ENCODE measurements at regions not wholly inside any gene's neighbourhood (a gene's known extent, or its start where the extent isn't known, plus 50 kb on each side); places are given as distances from the start of the nearest gene placed in this dataset.
A peak's percentile ranks its signal among the peaks of the same experiment; 100 is the strongest.

DNA sequence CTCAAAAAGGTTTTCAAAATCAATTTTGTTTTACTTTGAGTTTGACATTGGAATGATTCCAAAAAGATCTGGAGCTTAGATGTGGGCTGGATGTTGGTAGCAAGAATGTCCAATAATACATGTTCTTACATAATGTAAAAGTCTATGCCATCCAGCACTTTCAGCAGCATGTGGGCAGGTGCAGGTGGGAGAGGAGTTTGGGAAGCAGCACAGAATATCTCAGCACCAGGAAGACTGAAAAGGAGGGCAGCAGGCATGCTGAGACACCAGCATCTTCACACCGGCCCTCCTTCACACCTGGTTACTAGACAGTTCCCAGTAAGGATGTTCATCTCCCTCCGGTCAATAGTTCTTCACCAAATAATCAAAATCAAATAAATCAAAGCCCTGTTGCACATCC, 166.6 kb downstream of the ZBTB18 start:
- DNase-seq = no peak
- no peak overlapping the region for H4K8ac ChIP-seq (ENCODE audit: low read length)
- H3K36me3 ChIP-seq (ENCODE audit: control insufficient read depth in 1 of 2, insufficient read depth in 2 of 2, low read depth in 1 of 2, low read length in 2 of 2) = no peaks in the 10 kb centered on the region
- H3K4me1 ChIP-seq (ENCODE audit: control insufficient read depth, insufficient read depth, low read depth, low read length) = peaks cover 7% of the 10 kb centered on the region
- no peak overlapping the region for H4K91ac ChIP-seq (ENCODE audit: low read length)
- H2BK12ac ChIP-seq (ENCODE audit: low read length in 2 of 2) = no peak overlapping the region
- H3K9ac ChIP-seq (ENCODE audit: low read length) = no peak overlapping the region
- H2BK5ac ChIP-seq (ENCODE audit: low read depth, low read length, poor library complexity, severe bottlenecking) = no peak overlapping the region
- no peak overlapping the region for H2AFZ ChIP-seq (ENCODE audit: low read depth, low read length)
- no peak overlapping the region for H2BK120ac ChIP-seq (ENCODE audit: low read depth, low read length)
- no peak overlapping the region for H3K23ac ChIP-seq (ENCODE audit: low read length in 2 of 2)
- H3K79me1 ChIP-seq (replicated peaks; ENCODE audit: low read length, poor library complexity, severe bottlenecking) = no peaks in the 10 kb centered on the region
- 100% methylated on average over 2 of the region's 2 CpGs for WGBS
- H3K18ac ChIP-seq (ENCODE audit: low read depth in 1 of 2, low read length in 2 of 2) = no peak overlapping the region
- no peaks in the 10 kb centered on the region for H3K9me3 ChIP-seq (ENCODE audit: control insufficient read depth, low read length)
- no peak overlapping the region for H2BK15ac ChIP-seq (ENCODE audit: low read depth, poor library complexity, severe bottlenecking)
- no peak overlapping the region for H3K27ac ChIP-seq (ENCODE audit: low read length, poor library complexity, severe bottlenecking)
- H3K4ac ChIP-seq (ENCODE audit: low read depth in 1 of 2, low read length in 2 of 2) = no peak overlapping the region
- no peak overlapping the region for H3K4me2 ChIP-seq (ENCODE audit: low read length, poor library complexity, severe bottlenecking)
- peaks cover 0 to 35% of the 10 kb centered on the region in 2 experiments for H3K27me3 ChIP-seq (ENCODE audit: control insufficient read depth in 1 of 2, insufficient read depth in 1 of 2, low read length in 2 of 2)
- no peak overlapping the region for H3K14ac ChIP-seq (ENCODE audit: low read length in 2 of 2)
- H2AK5ac ChIP-seq (ENCODE audit: low read length, severe bottlenecking) = no peak overlapping the region
- H3K4me3 ChIP-seq (ENCODE audit: insufficient read depth in 1 of 2, low read depth in 1 of 2, low read length in 2 of 2) = no peak overlapping the region

DNA sequence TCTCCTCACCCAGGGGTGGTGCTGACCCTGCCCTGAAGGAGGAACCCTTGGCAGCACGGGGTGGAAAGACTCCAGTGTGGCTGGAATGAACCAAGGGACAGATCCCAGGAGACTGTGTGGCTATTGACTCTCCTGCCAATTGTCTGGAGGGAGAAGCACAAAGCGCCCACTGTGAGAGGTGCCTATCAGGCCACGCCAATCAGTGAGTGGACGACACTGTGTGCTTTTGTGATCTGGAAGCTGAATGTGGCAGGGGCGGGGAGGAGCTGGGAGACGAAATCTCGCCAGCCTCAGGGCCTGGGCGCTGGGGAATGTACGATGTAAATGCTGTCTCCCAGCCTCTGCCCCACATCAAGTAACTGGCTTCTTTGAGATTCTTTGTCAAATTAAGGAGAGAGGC, 167.1 kb downstream of the ZBTB18 start:
- Histone ChIP-seq H4K8ac (ENCODE audit: low read length) (no peak overlapping the region), H2AK5ac (ENCODE audit: low read length, severe bottlenecking) (no peak overlapping the region), H3K4me2 (ENCODE audit: low read length, poor library complexity, severe bottlenecking) (no peak overlapping the region), H2AFZ (ENCODE audit: low read depth, low read length) (no peak overlapping the region), H4K91ac (ENCODE audit: low read length) (peak overlapping the region; percentile 18), H3K4me1 (ENCODE audit: control insufficient read depth, insufficient read depth, low read depth, low read length) (peaks cover 7% of the 10 kb centered on the region), H3K79me1 (replicated peaks; ENCODE audit: low read length, poor library complexity, severe bottlenecking) (no peaks in the 10 kb centered on the region), H2BK120ac (ENCODE audit: low read depth, low read length) (no peak overlapping the region), H3K18ac (ENCODE audit: low read depth in 1 of 2, low read length in 2 of 2) (no peak overlapping the region), H3K4me3 (ENCODE audit: insufficient read depth in 1 of 2, low read depth in 1 of 2, low read length in 2 of 2) (no peak overlapping the region), H3K4ac (ENCODE audit: low read depth in 1 of 2, low read length in 2 of 2) (no peak overlapping the region), H2BK15ac (ENCODE audit: low read depth, poor library complexity, severe bottlenecking) (no peak overlapping the region), H3K23ac (ENCODE audit: low read length in 2 of 2) (no peak overlapping the region), H2BK12ac (ENCODE audit: low read length in 2 of 2) (no peak overlapping the region), H3K36me3 (ENCODE audit: control insufficient read depth in 1 of 2, insufficient read depth in 2 of 2, low read depth in 1 of 2, low read length in 2 of 2) (no peaks in the 10 kb centered on the region), H3K9me3 (ENCODE audit: control insufficient read depth, low read length) (no peaks in the 10 kb centered on the region), H2BK5ac (ENCODE audit: low read depth, low read length, poor library complexity, severe bottlenecking) (no peak overlapping the region), H3K27ac (ENCODE audit: low read length, poor library complexity, severe bottlenecking) (no peak overlapping the region), H3K14ac (ENCODE audit: low read length in 2 of 2) (no peak overlapping the region), H3K9ac (ENCODE audit: low read length) (no peak overlapping the region), H3K27me3 (ENCODE audit: control insufficient read depth in 1 of 2, insufficient read depth in 1 of 2, low read length in 2 of 2) (peaks cover 0 to 39% of the 10 kb centered on the region in 2 experiments)
- DNase-seq = no peak
- WGBS = 84% methylated on average over 7 of the region's 9 CpGs

DNA sequence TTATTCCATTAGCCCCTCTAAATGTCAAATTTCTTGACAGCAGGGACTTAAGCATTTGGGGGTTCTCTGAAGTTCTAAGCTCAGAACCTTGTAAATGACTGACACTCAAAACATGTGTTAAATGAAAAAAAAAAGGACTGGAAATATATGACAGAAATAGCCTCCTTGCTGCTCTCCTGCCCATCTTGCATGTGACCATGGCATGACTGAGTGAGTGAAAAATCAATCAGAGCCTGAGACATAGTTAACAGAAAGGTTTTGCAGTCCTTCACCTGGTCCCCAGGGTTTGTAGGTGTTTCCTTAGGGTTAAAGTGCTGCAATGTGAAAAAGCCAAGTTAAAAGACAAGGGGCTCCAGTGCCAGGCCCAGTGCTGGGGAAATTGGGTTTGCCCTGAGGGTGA, 168.1 kb downstream of the ZBTB18 start:
- H2AFZ ChIP-seq (ENCODE audit: low read depth, low read length) = no peak overlapping the region
- H3K4ac ChIP-seq (ENCODE audit: low read depth in 1 of 2, low read length in 2 of 2) = no peak overlapping the region
- no peak overlapping the region for H3K18ac ChIP-seq (ENCODE audit: low read depth in 1 of 2, low read length in 2 of 2)
- H3K23ac ChIP-seq (ENCODE audit: low read length in 2 of 2) = no peak overlapping the region
- no peaks in the 10 kb centered on the region for H3K9me3 ChIP-seq (ENCODE audit: control insufficient read depth, low read length)
- no peak overlapping the region for H3K14ac ChIP-seq (ENCODE audit: low read length in 2 of 2)
- no peak overlapping the region for H2BK15ac ChIP-seq (ENCODE audit: low read depth, poor library complexity, severe bottlenecking)
- H2BK5ac ChIP-seq (ENCODE audit: low read depth, low read length, poor library complexity, severe bottlenecking) = no peak overlapping the region
- peaks cover 0 to 41% of the 10 kb centered on the region in 2 experiments for H3K27me3 ChIP-seq (ENCODE audit: control insufficient read depth in 1 of 2, insufficient read depth in 1 of 2, low read length in 2 of 2)
- H4K8ac ChIP-seq (ENCODE audit: low read length) = no peak overlapping the region
- no peak overlapping the region for H3K9ac ChIP-seq (ENCODE audit: low read length)
- no peaks in the 10 kb centered on the region for H3K79me1 ChIP-seq (replicated peaks; ENCODE audit: low read length, poor library complexity, severe bottlenecking)
- no peaks in the 10 kb centered on the region for H3K36me3 ChIP-seq (ENCODE audit: control insufficient read depth in 1 of 2, insufficient read depth in 2 of 2, low read depth in 1 of 2, low read length in 2 of 2)
- H2BK12ac ChIP-seq (ENCODE audit: low read length in 2 of 2) = no peak overlapping the region
- no peak overlapping the region for H3K27ac ChIP-seq (ENCODE audit: low read length, poor library complexity, severe bottlenecking)
- H3K4me3 ChIP-seq (ENCODE audit: insufficient read depth in 1 of 2, low read depth in 1 of 2, low read length in 2 of 2) = no peak overlapping the region
- peaks cover 4% of the 10 kb centered on the region for H3K4me1 ChIP-seq (ENCODE audit: control insufficient read depth, insufficient read depth, low read depth, low read length)
- no peak overlapping the region for H4K91ac ChIP-seq (ENCODE audit: low read length)
- no peak overlapping the region for H2AK5ac ChIP-seq (ENCODE audit: low read length, severe bottlenecking)
- H3K4me2 ChIP-seq (ENCODE audit: low read length, poor library complexity, severe bottlenecking) = no peak overlapping the region
- no peak overlapping the region for H2BK120ac ChIP-seq (ENCODE audit: low read depth, low read length)
- no peak for DNase-seq

DNA sequence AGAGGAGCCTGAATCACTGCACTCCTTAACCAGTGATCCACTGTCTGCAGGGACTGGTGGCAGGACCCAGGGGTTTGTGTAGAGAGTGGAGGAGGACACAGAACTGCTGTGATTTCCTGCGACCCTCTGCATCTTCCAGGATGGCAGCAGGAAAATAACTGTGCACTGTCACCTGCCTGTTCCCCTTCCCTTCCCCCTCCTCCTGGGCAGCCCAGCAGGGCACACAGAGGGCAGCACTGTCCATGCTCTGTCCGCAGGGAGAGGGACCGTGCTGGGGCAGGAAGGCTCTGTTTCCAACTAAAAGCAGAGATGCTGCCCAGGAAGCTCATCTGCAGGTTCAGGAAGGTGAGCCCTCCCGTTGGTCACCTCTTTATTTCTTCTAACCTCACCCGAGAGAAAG, 168.7 kb downstream of the ZBTB18 start:
- 100% methylated on average over 3 of the region's 5 CpGs for WGBS
- Histone ChIP-seq H3K4me2 (ENCODE audit: low read length, poor library complexity, severe bottlenecking) (no peak overlapping the region), H2BK120ac (ENCODE audit: low read depth, low read length) (no peak overlapping the region)

More for the DNA sequence above, 168.7 kb downstream of the ZBTB18 start:
- no peak overlapping the region for H2AFZ ChIP-seq (ENCODE audit: low read depth, low read length)
- no peak overlapping the region for H3K4ac ChIP-seq (ENCODE audit: low read depth in 1 of 2, low read length in 2 of 2)
- H3K14ac ChIP-seq (ENCODE audit: low read length in 2 of 2) = no peak overlapping the region
- H2BK5ac ChIP-seq (ENCODE audit: low read depth, low read length, poor library complexity, severe bottlenecking) = no peak overlapping the region
- H3K36me3 ChIP-seq (ENCODE audit: control insufficient read depth in 1 of 2, insufficient read depth in 2 of 2, low read depth in 1 of 2, low read length in 2 of 2) = no peaks in the 10 kb centered on the region
- no peak overlapping the region for H2BK12ac ChIP-seq (ENCODE audit: low read length in 2 of 2)
- no peak overlapping the region for H2AK5ac ChIP-seq (ENCODE audit: low read length, severe bottlenecking)
- H3K4me1 ChIP-seq (ENCODE audit: control insufficient read depth, insufficient read depth, low read depth, low read length) = no peaks in the 10 kb centered on the region
- no peak overlapping the region for H2BK15ac ChIP-seq (ENCODE audit: low read depth, poor library complexity, severe bottlenecking)
- no peaks in the 10 kb centered on the region for H3K79me1 ChIP-seq (replicated peaks; ENCODE audit: low read length, poor library complexity, severe bottlenecking)
- no peak overlapping the region for H3K9ac ChIP-seq (ENCODE audit: low read length)
- no peak overlapping the region for H3K27ac ChIP-seq (ENCODE audit: low read length, poor library complexity, severe bottlenecking)
- H3K4me3 ChIP-seq (ENCODE audit: insufficient read depth in 1 of 2, low read depth in 1 of 2, low read length in 2 of 2) = no peak overlapping the region
- no peak overlapping the region for H4K91ac ChIP-seq (ENCODE audit: low read length)
- no peak overlapping the region for H3K18ac ChIP-seq (ENCODE audit: low read depth in 1 of 2, low read length in 2 of 2)
- peaks cover 0 to 41% of the 10 kb centered on the region in 2 experiments for H3K27me3 ChIP-seq (ENCODE audit: control insufficient read depth in 1 of 2, insufficient read depth in 1 of 2, low read length in 2 of 2)
- DNase-seq = no peak
- H3K9me3 ChIP-seq (ENCODE audit: control insufficient read depth, low read length) = no peaks in the 10 kb centered on the region
- H4K8ac ChIP-seq (ENCODE audit: low read length) = no peak overlapping the region
- H3K23ac ChIP-seq (ENCODE audit: low read length in 2 of 2) = no peak overlapping the region

Measured in mesenchymal stem cell (in vitro differentiated cells and primary cell).